M059J (cell line): ENCODE measurements at regions not wholly inside any gene's neighbourhood (a gene's known extent, or its start where the extent isn't known, plus 50 kb on each side); places are given as distances from the start of the nearest gene placed in this dataset.
"Not testable (repeated sequence)": the region's sequence is repeated elsewhere in the genome, so short reads cannot be mapped to it uniquely, and the experiment has no call there.

Source experiments
- DNase-seq: peaks from one replicate; pipeline ENCODE4 v3.0.0-alpha.2; 2012; ENCODE audit warnings: low read depth

- DNase-seq = peak; percentile 7
These were observed 566.9 kb upstream of the ANO5 start for GRCh38 chr11:21625982-21626381.

GRCh38 chr11:21628641-21629040, 564.2 kb upstream of the ANO5 start:
- DNase-seq = no peak

- DNase-seq = no peak
These were observed 561.9 kb upstream of the ANO5 start for GRCh38 chr11:21630934-21631478.

- no peak for DNase-seq
These were observed 560.9 kb upstream of the ANO5 start for GRCh38 chr11:21631991-21632390.

GRCh38 chr11:21634491-21634890, 558.4 kb upstream of the ANO5 start:
- no peak for DNase-seq

GRCh38 chr11:21634956-21635355, 557.9 kb upstream of the ANO5 start:
- DNase-seq = no peak

GRCh38 chr11:21635394-21636145, 557.3 kb upstream of the ANO5 start:
- no peak for DNase-seq

- DNase-seq = no peak
These were observed 556.3 kb upstream of the ANO5 start for GRCh38 chr11:21636561-21636960.

GRCh38 chr11:21640491-21640890, 552.4 kb upstream of the ANO5 start:
- no peak for DNase-seq

- DNase-seq = no peak
These were observed 551.0 kb upstream of the ANO5 start for GRCh38 chr11:21641869-21642268.

GRCh38 chr11:21646351-21646750, 546.5 kb upstream of the ANO5 start:
- DNase-seq = no peak

- no peak for DNase-seq
These were observed 541.9 kb upstream of the ANO5 start for GRCh38 chr11:21650961-21651360.

GRCh38 chr11:21653951-21654421, 538.9 kb upstream of the ANO5 start:
- DNase-seq = no peak

GRCh38 chr11:21656065-21656464, 536.8 kb upstream of the ANO5 start:
- no peak for DNase-seq

- DNase-seq = no peak
These were observed 534.2 kb upstream of the ANO5 start for GRCh38 chr11:21658654-21659193.

- not testable (repeated sequence) for DNase-seq
These were observed 533.5 kb upstream of the ANO5 start for GRCh38 chr11:21659377-21659776.

GRCh38 chr11:21659961-21660360, 532.9 kb upstream of the ANO5 start:
- DNase-seq = no peak

GRCh38 chr11:21675049-21675616, 517.8 kb upstream of the ANO5 start:
- no peak for DNase-seq

- DNase-seq = no peak
These were observed 505.2 kb upstream of the ANO5 start for GRCh38 chr11:21687643-21688042.

- DNase-seq = no peak
These were observed 488.3 kb upstream of the ANO5 start for GRCh38 chr11:21704539-21704938.

- DNase-seq = no peak
These were observed 485.7 kb upstream of the ANO5 start for GRCh38 chr11:21707116-21707739.

- no peak for DNase-seq
These were observed 482.1 kb upstream of the ANO5 start for GRCh38 chr11:21710809-21711208.

- DNase-seq = no peak
These were observed 481.5 kb upstream of the ANO5 start for GRCh38 chr11:21711341-21711740.
